ENCODE measurements at regions not wholly inside any gene's neighbourhood (a gene's known extent, or its start where the extent isn't known, plus 50 kb on each side); places are given as distances from the start of the nearest gene placed in this dataset.

DNA sequence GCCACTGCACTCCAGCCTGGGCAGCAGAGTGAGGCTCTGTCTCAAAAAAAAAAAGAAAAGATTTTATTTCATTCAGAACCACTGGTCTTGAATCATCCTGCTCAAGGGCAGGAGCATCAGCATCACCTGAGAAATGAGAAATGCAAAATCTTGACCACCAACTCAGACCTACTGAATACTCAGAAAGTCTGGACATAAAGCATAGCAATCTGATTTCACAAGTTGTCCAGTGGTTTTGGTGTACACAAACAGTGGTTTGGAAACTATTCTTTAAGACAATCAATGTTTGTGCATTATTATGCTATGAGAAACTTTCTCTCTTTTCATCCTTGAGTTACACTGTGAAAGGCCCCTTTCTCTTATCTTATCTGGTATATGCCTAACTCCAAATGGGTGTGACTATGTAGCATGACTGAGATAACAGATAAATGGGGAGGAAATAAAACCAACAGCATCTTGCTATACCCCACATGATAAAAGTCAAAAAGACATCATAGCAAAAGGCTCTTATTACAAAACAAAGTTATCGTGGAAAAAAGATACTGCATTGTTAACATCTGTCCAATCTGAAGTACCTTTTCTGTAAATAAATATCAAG lies 174.2 kb upstream of the STT3B start:
- no peak overlapping the region for H3K4me3 Mint-ChIP-seq
- H3K9me3 Mint-ChIP-seq: peaks cover 3% of the 10 kb centered on the region
- no peaks in the 10 kb centered on the region for H3K4me1 Mint-ChIP-seq (ENCODE audit: low read depth in 2 of 2)
- ATAC-seq (no peak), DNase-seq (ENCODE audit: low spot score) (no peak)
- peaks cover 5% of the 10 kb centered on the region for H3K36me3 Mint-ChIP-seq
- H3K27ac Mint-ChIP-seq: no peak overlapping the region
- H3K27me3 Mint-ChIP-seq: peaks cover 3 to 9% of the 10 kb centered on the region in 2 donors

DNA sequence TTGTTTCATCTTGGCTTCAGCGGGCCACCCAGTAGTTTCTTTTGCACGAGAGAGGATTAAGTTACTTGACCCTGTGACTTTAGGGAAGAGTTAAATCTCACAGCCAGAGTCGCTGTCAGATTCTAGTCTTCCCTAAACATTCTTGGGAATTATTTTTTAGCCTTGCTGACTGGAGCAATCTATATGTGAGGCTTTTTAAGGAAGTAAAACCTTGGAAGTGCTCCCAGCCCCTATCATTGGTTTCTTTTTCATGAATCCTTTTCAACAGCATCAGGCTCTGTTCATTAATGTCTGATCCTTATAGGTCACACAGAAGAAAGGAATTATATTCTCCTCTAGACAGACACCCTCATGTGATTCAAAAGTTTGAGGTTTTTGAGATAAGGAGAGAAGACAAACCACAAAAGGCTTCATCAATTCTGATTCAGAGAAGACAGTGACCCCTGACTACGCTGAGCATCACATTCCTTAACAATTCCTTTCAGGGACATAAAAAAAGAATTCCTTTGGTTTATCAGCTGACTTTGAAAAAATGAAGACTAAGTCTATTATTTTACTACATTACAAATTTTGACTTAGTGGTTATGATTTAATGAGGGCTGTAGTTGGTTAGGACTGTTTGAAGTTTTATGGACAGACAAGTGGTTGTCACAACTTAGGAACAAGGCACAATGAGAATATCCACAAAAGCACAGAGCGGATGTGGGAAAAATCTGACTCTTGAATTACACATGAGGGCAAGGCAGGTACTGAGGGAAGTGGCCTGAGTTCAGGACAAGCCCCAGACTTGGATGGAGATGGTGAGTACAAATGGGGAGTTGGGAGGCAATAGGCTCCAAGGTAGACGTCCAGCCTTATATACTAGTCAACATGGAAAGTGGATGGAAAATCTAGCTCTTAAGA lies 171.1 kb upstream of the STT3B start:
- H3K27me3 Mint-ChIP-seq: peaks cover 3 to 9% of the 10 kb centered on the region in 2 donors
- no peak overlapping the region for H3K4me3 Mint-ChIP-seq
- ATAC-seq (no peak), DNase-seq (ENCODE audit: low spot score) (no peak)
- no peaks in the 10 kb centered on the region for H3K4me1 Mint-ChIP-seq (ENCODE audit: low read depth in 2 of 2)
- no peak overlapping the region for H3K27ac Mint-ChIP-seq
- no peaks in the 10 kb centered on the region for H3K9me3 Mint-ChIP-seq
- H3K36me3 Mint-ChIP-seq: no peaks in the 10 kb centered on the region

DNA sequence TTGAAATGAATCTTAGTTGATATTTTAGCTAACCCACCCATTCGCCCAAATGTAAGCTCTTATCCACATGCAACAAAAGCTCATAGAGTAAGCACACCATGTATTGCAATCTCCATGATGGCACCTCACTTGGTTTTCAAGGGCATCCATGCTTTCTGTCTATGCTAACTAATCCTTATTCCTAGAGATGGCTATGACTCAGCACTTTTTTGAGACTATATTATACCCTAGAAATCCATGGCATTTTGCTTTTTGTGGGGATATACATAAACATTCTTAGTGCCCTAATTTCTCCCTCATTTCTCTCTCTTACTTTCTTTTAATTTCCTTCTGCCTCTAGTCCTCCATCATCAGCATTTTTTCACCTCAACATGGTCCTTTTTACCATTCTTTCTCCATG lies 168.5 kb upstream of the STT3B start:
- H3K9me3 Mint-ChIP-seq: no peaks in the 10 kb centered on the region
- H3K4me3 Mint-ChIP-seq: no peak overlapping the region
- H3K27ac Mint-ChIP-seq: no peak overlapping the region
- peaks cover 3 to 9% of the 10 kb centered on the region in 2 donors for H3K27me3 Mint-ChIP-seq
- H3K4me1 Mint-ChIP-seq (ENCODE audit: low read depth in 2 of 2): no peaks in the 10 kb centered on the region
- H3K36me3 Mint-ChIP-seq: no peaks in the 10 kb centered on the region
- ATAC-seq: no peak
- no peak for DNase-seq (ENCODE audit: low spot score)

DNA sequence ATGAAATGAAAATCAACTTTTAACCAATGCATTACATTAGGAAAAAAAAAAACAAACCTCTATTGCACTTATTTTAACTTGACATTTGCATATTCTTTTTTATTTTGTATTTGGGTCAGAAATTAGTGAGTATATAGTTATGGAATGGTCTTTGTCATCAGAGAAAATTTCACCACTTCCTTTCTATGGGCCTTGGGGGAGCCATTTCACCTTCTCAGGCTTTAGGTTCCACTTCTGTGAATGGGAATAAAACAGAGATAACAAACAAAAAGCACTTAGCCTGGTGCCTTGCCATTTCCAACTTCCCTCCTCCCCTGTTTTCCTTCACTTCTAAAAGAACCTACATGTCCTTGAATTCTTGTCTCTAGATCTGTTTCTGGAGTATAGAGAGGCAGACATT lies 168.0 kb upstream of the STT3B start:
- Mint-ChIP-seq H3K4me1 (ENCODE audit: low read depth in 2 of 2) (no peaks in the 10 kb centered on the region), H3K27ac (no peak overlapping the region), H3K9me3 (no peaks in the 10 kb centered on the region), H3K4me3 (no peak overlapping the region), H3K27me3 (peaks cover 3 to 9% of the 10 kb centered on the region in 2 donors), H3K36me3 (no peaks in the 10 kb centered on the region)
- no peak for ATAC-seq
- DNase-seq (ENCODE audit: low spot score): no peak

DNA sequence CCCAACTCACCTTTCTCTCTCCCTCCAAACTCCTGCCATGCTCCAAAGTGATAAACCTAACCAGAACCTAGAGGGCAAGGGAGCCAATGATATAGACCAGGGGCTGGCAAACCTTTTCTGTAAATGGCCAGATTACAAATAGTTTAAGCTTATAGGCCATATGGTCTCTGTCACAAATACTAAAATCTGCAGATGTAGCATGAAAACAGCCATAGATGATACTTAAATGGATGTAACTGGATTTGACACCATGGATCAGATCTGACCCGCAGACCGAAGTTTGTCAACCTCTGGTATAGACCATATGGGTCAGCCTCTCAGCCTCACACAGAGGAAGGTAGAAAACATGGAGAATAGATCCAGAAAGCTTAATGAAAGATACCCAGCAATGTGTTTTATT lies 165.2 kb upstream of the STT3B start:
- Mint-ChIP-seq H3K4me1 (ENCODE audit: low read depth in 2 of 2) (no peaks in the 10 kb centered on the region), H3K27ac (no peak overlapping the region), H3K27me3 (peaks cover 0 to 7% of the 10 kb centered on the region in 2 donors), H3K4me3 (no peak overlapping the region), H3K36me3 (no peaks in the 10 kb centered on the region), H3K9me3 (no peaks in the 10 kb centered on the region)
- ATAC-seq (no peak), DNase-seq (ENCODE audit: low spot score) (no peak)

DNA sequence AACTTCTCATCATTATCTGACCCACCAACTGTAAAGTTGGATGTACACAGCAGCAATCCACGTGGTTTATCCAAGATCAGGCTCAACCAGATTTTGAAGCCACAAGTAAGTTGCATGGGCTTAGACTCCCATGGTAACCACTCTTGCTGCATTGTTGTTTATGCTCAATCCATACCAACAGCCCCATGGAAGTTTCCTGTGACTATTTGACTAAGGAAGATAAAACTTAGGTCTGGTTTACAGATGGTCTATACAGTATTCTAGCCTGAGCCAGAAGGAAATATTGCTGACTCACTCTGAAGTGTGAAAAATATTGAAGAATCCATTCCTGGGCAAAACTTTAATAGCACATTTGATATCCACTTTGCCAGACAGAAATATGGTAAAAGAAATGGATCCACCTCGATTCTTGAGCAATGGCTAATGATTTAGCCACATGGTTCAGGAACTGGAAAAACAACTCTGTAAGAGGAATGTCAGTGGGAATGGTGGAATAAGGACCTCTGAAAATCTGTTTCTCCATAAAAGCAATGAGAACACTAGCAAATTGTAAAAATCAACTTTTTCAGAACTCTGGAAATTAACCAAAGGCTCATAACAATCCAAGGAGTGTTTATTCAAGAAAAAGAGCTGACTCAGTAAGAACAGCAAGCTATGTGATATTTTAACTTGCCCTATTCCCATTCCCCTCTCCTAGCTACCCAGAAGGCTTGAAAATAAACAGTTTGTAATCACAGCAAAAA lies 162.9 kb upstream of the STT3B start:
- Mint-ChIP-seq H3K27ac (no peak overlapping the region), H3K27me3 (peaks cover 0 to 10% of the 10 kb centered on the region in 2 donors), H3K4me1 (ENCODE audit: low read depth in 2 of 2) (no peaks in the 10 kb centered on the region), H3K36me3 (no peaks in the 10 kb centered on the region), H3K4me3 (no peak overlapping the region), H3K9me3 (no peaks in the 10 kb centered on the region)
- ATAC-seq (no peak), DNase-seq (ENCODE audit: low spot score) (no peak)

DNA sequence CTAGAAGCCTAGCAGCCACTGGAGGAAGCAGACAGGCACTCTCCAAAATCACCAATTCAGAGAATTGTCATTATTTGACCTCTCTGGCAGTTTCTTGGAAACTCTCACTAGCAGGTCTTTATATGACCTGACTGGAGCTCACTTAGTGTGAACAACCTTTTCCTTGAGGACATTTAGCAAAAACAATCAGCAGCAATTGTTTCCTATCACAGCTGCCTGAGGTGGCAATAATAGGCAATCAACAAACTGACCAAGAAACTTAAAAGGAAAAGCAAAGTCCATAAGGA lies 162.4 kb upstream of the STT3B start:
- Mint-ChIP-seq H3K4me3 (no peak overlapping the region), H3K27me3 (peaks cover 0 to 10% of the 10 kb centered on the region in 2 donors), H3K9me3 (no peaks in the 10 kb centered on the region), H3K27ac (no peak overlapping the region), H3K36me3 (no peaks in the 10 kb centered on the region), H3K4me1 (ENCODE audit: low read depth in 2 of 2) (no peaks in the 10 kb centered on the region)
- ATAC-seq (no peak), DNase-seq (ENCODE audit: low spot score) (no peak)

DNA sequence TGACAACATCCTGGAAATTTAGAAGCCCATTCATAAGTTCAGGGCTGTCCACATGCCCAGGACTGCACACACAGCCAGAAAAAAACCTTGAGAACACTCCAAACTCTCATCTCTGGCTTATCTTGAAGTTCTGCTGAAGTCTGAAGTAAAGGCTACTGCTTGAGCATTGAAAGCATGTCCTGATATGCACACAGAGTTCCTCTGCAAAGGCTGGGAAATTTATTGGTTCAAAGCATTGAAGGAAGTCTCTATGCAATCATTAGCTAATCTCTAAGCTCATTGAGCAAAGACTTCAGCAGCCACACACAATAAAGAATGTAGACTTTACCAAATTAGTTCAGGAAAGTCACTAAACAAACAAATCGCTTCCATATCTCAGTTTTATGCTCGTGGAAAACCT lies 162.0 kb upstream of the STT3B start:
- Mint-ChIP-seq H3K27me3 (peaks cover 0 to 10% of the 10 kb centered on the region in 2 donors), H3K27ac (no peak overlapping the region), H3K9me3 (no peaks in the 10 kb centered on the region), H3K4me1 (ENCODE audit: low read depth in 2 of 2) (no peaks in the 10 kb centered on the region), H3K36me3 (no peaks in the 10 kb centered on the region), H3K4me3 (no peak overlapping the region)
- ATAC-seq: no peak
- DNase-seq (ENCODE audit: low spot score): no peak

DNA sequence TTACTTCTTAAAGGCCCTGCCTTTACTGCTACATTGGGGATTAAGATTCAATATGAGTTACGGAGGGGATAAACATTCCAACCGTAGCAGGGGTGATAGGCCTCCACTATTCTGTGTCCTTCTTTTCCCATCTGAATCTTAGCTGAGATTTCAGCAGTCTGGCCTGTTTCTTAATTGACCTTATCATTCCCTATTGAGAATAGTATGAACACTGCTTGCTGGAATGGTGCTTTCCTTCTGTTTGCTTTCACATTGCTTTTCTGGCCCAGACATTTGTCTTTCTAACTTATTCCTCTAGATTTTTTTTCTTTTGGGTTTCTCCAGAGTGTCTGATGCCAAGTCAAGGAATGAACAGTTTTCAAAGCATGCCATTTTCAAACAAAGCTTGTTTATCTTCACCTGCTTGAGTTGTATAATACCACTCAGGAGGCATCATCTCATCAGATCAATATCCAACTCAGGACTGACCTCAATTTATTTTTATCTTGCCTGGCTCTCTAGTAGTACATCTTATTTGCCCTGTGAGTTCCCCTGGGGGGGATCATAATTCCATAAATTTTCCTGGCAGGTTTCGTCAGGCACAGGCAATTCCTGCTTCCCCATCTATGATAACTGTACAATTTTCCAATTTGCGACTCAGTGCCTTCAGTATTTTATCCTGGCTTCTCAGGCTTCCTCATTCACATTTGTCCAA lies 161.1 kb upstream of the STT3B start:
- Mint-ChIP-seq H3K4me3 (no peak overlapping the region), H3K27me3 (peaks cover 0 to 10% of the 10 kb centered on the region in 2 donors), H3K27ac (no peak overlapping the region), H3K36me3 (no peaks in the 10 kb centered on the region), H3K4me1 (ENCODE audit: low read depth in 2 of 2) (no peaks in the 10 kb centered on the region), H3K9me3 (no peaks in the 10 kb centered on the region)
- ATAC-seq: no peak
- DNase-seq (ENCODE audit: low spot score): no peak

DNA sequence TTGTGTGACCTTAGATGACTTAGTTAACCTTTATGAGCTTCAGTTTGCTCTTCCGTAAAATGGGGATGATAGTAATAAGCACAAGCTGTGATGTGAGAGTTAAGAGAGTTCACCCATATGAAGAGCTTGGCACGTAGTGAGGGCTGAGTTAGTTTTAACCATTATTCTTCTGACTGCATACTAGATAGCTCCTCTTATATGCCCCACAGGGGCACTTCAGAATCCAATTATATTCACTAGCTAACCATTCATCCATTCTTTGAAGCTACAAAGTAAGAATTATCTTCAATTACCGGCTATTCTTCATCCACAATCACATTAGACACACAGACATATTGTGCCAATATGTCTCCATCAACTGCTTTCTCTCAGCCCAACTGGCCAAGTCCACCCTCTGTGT lies 159.0 kb upstream of the STT3B start:
- Mint-ChIP-seq H3K4me3 (no peak overlapping the region), H3K27me3 (peaks cover 0 to 10% of the 10 kb centered on the region in 2 donors), H3K27ac (no peak overlapping the region), H3K4me1 (ENCODE audit: low read depth in 2 of 2) (no peaks in the 10 kb centered on the region), H3K36me3 (no peaks in the 10 kb centered on the region), H3K9me3 (no peaks in the 10 kb centered on the region)
- DNase-seq (ENCODE audit: low spot score) (no peak), ATAC-seq (no peak)

DNA sequence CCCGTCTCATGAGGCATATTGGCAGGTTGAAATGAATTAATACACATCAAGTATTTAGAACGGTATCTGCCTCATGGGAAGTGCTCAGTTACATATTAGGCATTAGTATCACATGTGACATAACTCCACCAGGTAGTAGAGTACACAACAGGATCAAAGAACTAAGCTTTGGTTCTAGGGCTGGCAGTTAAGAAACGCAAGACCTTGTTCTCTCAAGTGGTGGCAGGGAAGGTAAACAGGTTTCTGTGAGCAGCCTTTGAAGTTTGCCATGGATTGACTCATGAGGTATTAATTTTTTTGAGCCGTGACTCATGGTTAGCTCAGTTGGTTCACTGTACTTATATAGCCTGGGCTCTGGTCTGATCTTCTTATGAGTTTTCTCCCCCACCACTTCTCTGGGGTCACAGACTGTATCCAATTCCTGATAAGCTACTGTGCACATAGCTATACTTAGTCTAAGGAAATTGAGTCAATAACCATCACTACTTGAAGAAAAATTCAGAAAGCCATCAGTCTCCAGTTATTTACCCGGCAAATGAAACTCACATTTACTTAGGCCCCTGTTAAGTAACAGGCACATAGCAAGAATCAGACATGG lies 155.6 kb upstream of the STT3B start:
- DNase-seq (ENCODE audit: low spot score): no peak
- ATAC-seq: no peak
- H3K9me3 Mint-ChIP-seq: no peaks in the 10 kb centered on the region

DNA sequence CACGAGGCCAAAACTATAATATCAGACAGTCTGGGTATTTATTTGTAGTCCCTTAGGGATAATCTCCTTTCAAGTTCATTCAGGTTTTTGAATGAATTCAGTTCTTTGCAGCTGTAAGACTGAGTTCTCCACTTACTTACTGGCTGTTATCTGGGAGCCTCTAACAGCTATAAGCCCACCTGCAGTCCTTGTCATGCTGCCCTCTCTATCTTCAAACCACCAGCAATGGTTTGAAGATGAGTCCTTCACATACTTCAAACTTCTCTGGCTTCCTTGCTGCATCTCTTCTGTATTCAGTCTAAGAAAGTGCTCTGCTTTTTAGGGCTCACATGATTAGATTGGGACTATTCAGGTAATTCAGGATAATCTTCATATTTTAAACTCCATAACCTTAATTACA lies 154.5 kb upstream of the STT3B start:
- H3K27me3 Mint-ChIP-seq: no peaks in the 10 kb centered on the region
- H3K27ac Mint-ChIP-seq: no peak overlapping the region
- DNase-seq (ENCODE audit: low spot score) (no peak), ATAC-seq (no peak)
- no peaks in the 10 kb centered on the region for H3K9me3 Mint-ChIP-seq
- no peaks in the 10 kb centered on the region for H3K36me3 Mint-ChIP-seq
- no peaks in the 10 kb centered on the region for H3K4me1 Mint-ChIP-seq (ENCODE audit: low read depth in 2 of 2)
- no peak overlapping the region for H3K4me3 Mint-ChIP-seq

More for the DNA sequence above, 155.6 kb upstream of the STT3B start:
- peaks cover 0 to 6% of the 10 kb centered on the region in 2 donors for H3K27me3 Mint-ChIP-seq
- no peaks in the 10 kb centered on the region for H3K36me3 Mint-ChIP-seq
- no peak overlapping the region for H3K27ac Mint-ChIP-seq
- H3K4me3 Mint-ChIP-seq: no peak overlapping the region
- no peaks in the 10 kb centered on the region for H3K4me1 Mint-ChIP-seq (ENCODE audit: low read depth in 2 of 2)

DNA sequence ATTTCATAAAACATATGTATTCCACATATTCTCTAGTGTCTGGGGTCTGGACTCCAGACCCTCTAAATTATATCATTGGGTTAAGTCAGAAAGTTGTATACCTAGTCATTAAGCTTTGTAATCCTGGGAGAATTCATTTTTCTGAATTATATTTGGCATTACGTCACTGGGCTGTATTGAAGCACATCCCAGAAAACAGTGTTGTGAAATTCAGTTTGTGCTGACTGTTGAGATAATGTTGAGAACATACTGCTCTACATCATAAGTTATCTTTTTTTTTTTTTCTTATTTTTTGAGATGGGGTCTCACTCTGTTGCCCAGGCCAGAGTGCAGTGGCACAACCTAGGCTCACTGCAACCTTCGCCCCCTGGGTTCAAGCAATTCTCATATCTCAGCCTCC lies 153.1 kb upstream of the STT3B start:
- H3K9me3 Mint-ChIP-seq: no peaks in the 10 kb centered on the region
- DNase-seq (ENCODE audit: low spot score): no peak
- H3K4me3 Mint-ChIP-seq: no peak overlapping the region
- no peak for ATAC-seq
- no peak overlapping the region for H3K27ac Mint-ChIP-seq
- no peaks in the 10 kb centered on the region for H3K27me3 Mint-ChIP-seq
- H3K4me1 Mint-ChIP-seq (ENCODE audit: low read depth in 2 of 2): no peaks in the 10 kb centered on the region
- no peaks in the 10 kb centered on the region for H3K36me3 Mint-ChIP-seq
